Naive thymus-derived CD4-positive, alpha-beta T cell (primary cell): ENCODE measurements at regions not wholly inside any gene's neighbourhood (a gene's known extent, or its start where the extent isn't known, plus 50 kb on each side); places are given as distances from the start of the nearest gene placed in this dataset.
"Not testable (repeated sequence)": the region's sequence is repeated elsewhere in the genome, so short reads cannot be mapped to it uniquely, and the experiment has no call there.

Source experiments
- ATAC-seq: fragments of 150-1000 bp; cut with Tn5 transposase; 2 replicates; pipeline ENCODE4 v1.10.0; 2021; ENCODE audit warnings: mild to moderate bottlenecking, moderate library complexity
- CTCF ChIA-PET: fragments of 350-600 bp; sonication (Branson Sonifier 250); formaldehyde crosslinking; loops from one replicate; lab custom pipeline; 2021; ENCODE audit warnings: antibody characterized with exemption; lab: Charles Lee
- POLR2A ChIA-PET: fragments of 350-600 bp; sonication (Branson Sonifier 250); formaldehyde crosslinking; loops from one replicate; lab custom pipeline; 2021; ENCODE audit warnings: antibody characterized with exemption, inconsistent platforms; lab: Charles Lee
- DNase-seq, 9 donors: peaks; one replicate each; pipeline versions ENCODE4 v3.0.0 to v3.0.0-alpha.2; 2020 to 2022; ENCODE audit warnings: mixed read lengths in 1 of 9
- H3K27ac ChIP-seq: one replicate; pipeline ENCODE4 v1.7.0; 2013; ENCODE audit warnings: mild to moderate bottlenecking, low read depth, low read length, moderate library complexity
- H3K27me3 ChIP-seq, 2 donors: one replicate each; pipeline ENCODE4 v1.7.0; 2013; ENCODE audit warnings: low read length in 2 of 2, mild to moderate bottlenecking in 2 of 2, moderate library complexity in 2 of 2; ENCODE audit not compliant: control insufficient read depth in 2 of 2, insufficient read depth in 2 of 2
- H3K36me3 ChIP-seq, 3 experiments: 1 replicate in 2 of 3; 2 replicates in 1 of 3; pipeline ENCODE4 v1.7.0; 2013; ENCODE audit warnings: low read length in 3 of 3, mild to moderate bottlenecking in 3 of 3, moderate library complexity in 1 of 3; ENCODE audit not compliant: insufficient read depth in 3 of 3, control insufficient read depth in 2 of 3
- H3K4me1 ChIP-seq, 2 donors: one replicate each; pipeline ENCODE4 v1.7.0; 2013; ENCODE audit warnings: low read length in 2 of 2, mild to moderate bottlenecking in 2 of 2, moderate library complexity in 1 of 2; ENCODE audit not compliant: control insufficient read depth in 2 of 2, insufficient read depth in 2 of 2
- H3K4me3 ChIP-seq: 2 replicates; pipeline ENCODE4 v1.7.0; 2013; ENCODE audit warnings: mild to moderate bottlenecking, low read length
- H3K9me3 ChIP-seq, 3 experiments: 1 replicate in 2 of 3; 2 replicates in 1 of 3; pipeline ENCODE4 v1.7.0; 2013; ENCODE audit warnings: low read length in 3 of 3; ENCODE audit not compliant: control insufficient read depth in 2 of 3
- H3K27ac Mint-ChIP-seq, 9 donors: one replicate each; pipeline ENCODE4 v1.8.0; 2020 to 2022; ENCODE audit warnings: mixed read lengths in 9 of 9, mild to moderate bottlenecking in 8 of 9, moderate library complexity in 5 of 9, inconsistent platforms in 2 of 9
- H3K27me3 Mint-ChIP-seq, 5 donors: one replicate each; pipeline ENCODE4 v1.8.0; 2021 to 2022; ENCODE audit warnings: mixed read lengths in 5 of 5, mild to moderate bottlenecking in 1 of 5
- H3K36me3 Mint-ChIP-seq, 5 donors: one replicate each; pipeline ENCODE4 v1.8.0; 2020 to 2022; ENCODE audit warnings: mixed read lengths in 5 of 5, mild to moderate bottlenecking in 3 of 5, inconsistent platforms in 1 of 5
- H3K4me1 Mint-ChIP-seq, 7 donors: one replicate each; pipeline ENCODE4 v1.8.0; 2020 to 2022; ENCODE audit warnings: mixed read lengths in 7 of 7, mild to moderate bottlenecking in 3 of 7, inconsistent platforms in 1 of 7
- H3K4me3 Mint-ChIP-seq, 10 donors: one replicate each; pipeline ENCODE4 v1.8.0; 2020 to 2022; ENCODE audit warnings: mild to moderate bottlenecking in 10 of 10, mixed read lengths in 10 of 10, moderate library complexity in 6 of 10, inconsistent platforms in 2 of 10
- H3K9me3 Mint-ChIP-seq, 11 donors: one replicate each; pipeline ENCODE4 v1.8.0; 2020 to 2022; ENCODE audit warnings: mixed read lengths in 11 of 11, mild to moderate bottlenecking in 4 of 11, inconsistent platforms in 1 of 11, moderate library complexity in 1 of 11
- intact Hi-C, 2 donors: fragments of 100-400 bp; cut with micrococcal nuclease; formaldehyde crosslinking; loops; one replicate each; pipeline ENCODE4 v1.15.1; 2023

- no peaks in the 10 kb centered on the region for H3K36me3 Mint-ChIP-seq
- no peak for ATAC-seq
These were observed 426.2 kb downstream of the BCAT1 start for GRCh38 chr12:24522736-24523135.

GRCh38 chr12:24519759-24520158 lies 429.1 kb downstream of the BCAT1 start:
- Histone ChIP-seq H3K4me3 (no peak overlapping the region), H3K27me3 (no peaks in the 10 kb centered on the region), H3K9me3 (peaks cover 0 to 6% (median 5%) of the 10 kb centered on the region in 3 experiments), H3K36me3 (no peaks in the 10 kb centered on the region), H3K27ac (no peak overlapping the region), H3K4me1 (no peaks in the 10 kb centered on the region)
- intact Hi-C loops = no loop called here
- Mint-ChIP-seq H3K27me3 (no peaks in the 10 kb centered on the region), H3K27ac (no peak overlapping the region), H3K9me3 (peaks cover 0 to 47% (median 18%) of the 10 kb centered on the region in 11 donors), H3K4me3 (no peak overlapping the region), H3K4me1 (no peaks in the 10 kb centered on the region), H3K36me3 (no peaks in the 10 kb centered on the region)
- CTCF ChIA-PET = no interaction called here
- POLR2A ChIA-PET = no interaction called here
- DNase-seq (no peak), ATAC-seq (no peak)

More at GRCh38 chr12:24522736-24523135, 426.2 kb downstream of the BCAT1 start:
- no peaks in the 10 kb centered on the region for H3K4me1 ChIP-seq
- peaks cover 0 to 6% (median 5%) of the 10 kb centered on the region in 3 experiments for H3K9me3 ChIP-seq
- no peaks in the 10 kb centered on the region for H3K27me3 ChIP-seq
- ChIA-PET CTCF (no interaction called here), POLR2A (no interaction called here)
- Mint-ChIP-seq H3K4me1 (no peaks in the 10 kb centered on the region), H3K27me3 (no peaks in the 10 kb centered on the region), H3K27ac (no peak overlapping the region), H3K4me3 (no peak overlapping the region), H3K9me3 (peaks cover 0 to 47% (median 17%) of the 10 kb centered on the region in 11 donors)
- no peaks in the 10 kb centered on the region for H3K36me3 ChIP-seq
- H3K4me3 ChIP-seq = no peak overlapping the region
- DNase-seq = no peak
- H3K27ac ChIP-seq = no peak overlapping the region
- intact Hi-C loops = no loop called here

- no peak for DNase-seq
- Mint-ChIP-seq H3K27ac (no peak overlapping the region), H3K4me1 (no peaks in the 10 kb centered on the region), H3K9me3 (peaks cover 0 to 41% (median 18%) of the 10 kb centered on the region in 11 donors), H3K27me3 (no peaks in the 10 kb centered on the region), H3K36me3 (no peaks in the 10 kb centered on the region), H3K4me3 (no peak overlapping the region)
- no peaks in the 10 kb centered on the region for H3K4me1 ChIP-seq
- H3K4me3 ChIP-seq = no peak overlapping the region
- intact Hi-C loops = no loop called here
- peaks cover 0 to 6% (median 5%) of the 10 kb centered on the region in 3 experiments for H3K9me3 ChIP-seq
- CTCF ChIA-PET = no interaction called here
- no peaks in the 10 kb centered on the region for H3K27me3 ChIP-seq
- POLR2A ChIA-PET = no interaction called here
- H3K36me3 ChIP-seq = no peaks in the 10 kb centered on the region
- ATAC-seq = no peak
- H3K27ac ChIP-seq = no peak overlapping the region
These were observed 431.9 kb downstream of the BCAT1 start for GRCh38 chr12:24517000-24517399.

GRCh38 chr12:24510581-24511125 lies 438.2 kb downstream of the BCAT1 start:
- Histone ChIP-seq H3K27ac (no peak overlapping the region), H3K9me3 (no peaks in the 10 kb centered on the region), H3K4me1 (no peaks in the 10 kb centered on the region), H3K27me3 (no peaks in the 10 kb centered on the region), H3K36me3 (no peaks in the 10 kb centered on the region), H3K4me3 (no peak overlapping the region)
- no peaks in the 10 kb centered on the region for H3K36me3 Mint-ChIP-seq
- ChIA-PET CTCF (no interaction called here), POLR2A (no interaction called here)
- no peak overlapping the region for H3K27ac Mint-ChIP-seq
- no peak overlapping the region for H3K4me3 Mint-ChIP-seq
- DNase-seq (no peak), ATAC-seq (no peak)
- H3K4me1 Mint-ChIP-seq = no peaks in the 10 kb centered on the region
- peaks cover 0 to 14% (median 0%) of the 10 kb centered on the region in 11 donors for H3K9me3 Mint-ChIP-seq
- H3K27me3 Mint-ChIP-seq = no peaks in the 10 kb centered on the region
- intact Hi-C loops = no loop called here

- ATAC-seq = no peak
- Histone ChIP-seq H3K4me3 (no peak overlapping the region), H3K27me3 (no peaks in the 10 kb centered on the region), H3K9me3 (no peaks in the 10 kb centered on the region), H3K36me3 (no peaks in the 10 kb centered on the region), H3K27ac (no peak overlapping the region), H3K4me1 (no peaks in the 10 kb centered on the region)
- Mint-ChIP-seq H3K27ac (no peak overlapping the region), H3K36me3 (no peaks in the 10 kb centered on the region), H3K9me3 (peaks cover 0 to 12% (median 4%) of the 10 kb centered on the region in 11 donors), H3K4me1 (no peaks in the 10 kb centered on the region), H3K27me3 (no peaks in the 10 kb centered on the region), H3K4me3 (no peak overlapping the region)
- no peak for DNase-seq
- intact Hi-C loops = no loop called here
- ChIA-PET CTCF (no interaction called here), POLR2A (no interaction called here)
These were observed 441.1 kb downstream of the BCAT1 start for GRCh38 chr12:24507827-24508226.

GRCh38 chr12:24505366-24506015 lies 443.4 kb downstream of the BCAT1 start:
- H3K4me1 Mint-ChIP-seq = no peaks in the 10 kb centered on the region
- peaks cover 0 to 14% (median 6%) of the 10 kb centered on the region in 11 donors for H3K9me3 Mint-ChIP-seq
- ChIA-PET CTCF (no interaction called here), POLR2A (no interaction called here)
- no peaks in the 10 kb centered on the region for H3K4me1 ChIP-seq
- ATAC-seq = no peak
- peaks cover 0 to 2% (median 0%) of the 10 kb centered on the region in 5 donors for H3K27me3 Mint-ChIP-seq
- no peaks in the 10 kb centered on the region for H3K36me3 Mint-ChIP-seq
- H3K27ac ChIP-seq = no peak overlapping the region
- DNase-seq = no peak
- no peaks in the 10 kb centered on the region for H3K27me3 ChIP-seq
- no peak overlapping the region for H3K27ac Mint-ChIP-seq
- H3K36me3 ChIP-seq = no peaks in the 10 kb centered on the region
- H3K9me3 ChIP-seq = no peaks in the 10 kb centered on the region
- H3K4me3 Mint-ChIP-seq = no peak overlapping the region
- intact Hi-C loops = no loop called here
- H3K4me3 ChIP-seq = no peak overlapping the region

- H3K27ac Mint-ChIP-seq, H3K27me3 Mint-ChIP-seq, H3K27ac ChIP-seq, ATAC-seq, H3K36me3 ChIP-seq, POLR2A ChIA-PET, CTCF ChIA-PET, intact Hi-C loops, H3K36me3 Mint-ChIP-seq, H3K4me1 ChIP-seq, H3K4me3 ChIP-seq, H3K9me3 ChIP-seq, H3K4me1 Mint-ChIP-seq, H3K27me3 ChIP-seq, DNase-seq, H3K4me3 Mint-ChIP-seq: not testable (repeated sequence)
- H3K9me3 Mint-ChIP-seq = peaks cover 0 to 14% (median 5%) of the 10 kb centered on the region in 11 donors
These were observed 445.4 kb downstream of the BCAT1 start for GRCh38 chr12:24503477-24503876.
